SK-N-MC (cell line): ENCODE measurements at regions not wholly inside any gene's neighbourhood (a gene's known extent, or its start where the extent isn't known, plus 50 kb on each side); places are given as distances from the start of the nearest gene placed in this dataset.

ENCODE experiments used
- DNase-seq: peaks from one replicate; pipeline ENCODE4 v3.0.0-alpha.2; 2011; ENCODE audit warnings: low read depth, low spot score
- H3K27ac ChIP-seq: fragments of 200-600 bp; sonication (generic); 2 replicates; pipeline ENCODE4 v1.5.1; 2016; ENCODE audit warnings: mixed run types
- H3K36me3 ChIP-seq: fragments of 200-600 bp; sonication (generic); 2 replicates; pipeline ENCODE4 v1.6.1; 2017; ENCODE audit warnings: antibody characterized with exemption, low read length, mixed read lengths; ENCODE audit not compliant: insufficient read depth
- H3K4me3 ChIP-seq: fragments of 200-600 bp; sonication (generic); 2 replicates; pipeline ENCODE4 v1.5.1; 2016
- H3K9ac ChIP-seq: fragments of 200-600 bp; sonication (generic); 2 replicates; pipeline ENCODE4 v1.8.0; 2017; ENCODE audit warnings: mixed run types, mixed read lengths; ENCODE audit not compliant: insufficient read length
- H3K9me3 ChIP-seq: fragments of 200-600 bp; sonication (generic); 2 replicates; pipeline ENCODE4 v1.6.1; 2017; ENCODE audit warnings: low read depth, mild to moderate bottlenecking, antibody characterized with exemption, low read length, moderate library complexity, mixed read lengths
- EZH2 ChIP-seq: fragments of 200-600 bp; sonication (generic); IDR thresholded peaks from one replicate; pipeline ENCODE4 v1.6.1; 2017; ENCODE audit warnings: antibody characterized with exemption
- FOXP2 ChIP-seq: optimal IDR thresholded peaks from 2 replicates; pipeline ENCODE3; 2011; ENCODE audit warnings: mild to moderate bottlenecking, moderate library complexity; ENCODE audit not compliant: insufficient read depth; ENCODE audit errors: extremely low read length, control extremely low read depth
- POLR2AphosphoS5 ChIP-seq: IDR thresholded peaks from 2 replicates; pipeline ENCODE4 v1.6.1; 2012; ENCODE audit warnings: mild to moderate bottlenecking, low read depth, low read length, borderline replicate concordance

DNA sequence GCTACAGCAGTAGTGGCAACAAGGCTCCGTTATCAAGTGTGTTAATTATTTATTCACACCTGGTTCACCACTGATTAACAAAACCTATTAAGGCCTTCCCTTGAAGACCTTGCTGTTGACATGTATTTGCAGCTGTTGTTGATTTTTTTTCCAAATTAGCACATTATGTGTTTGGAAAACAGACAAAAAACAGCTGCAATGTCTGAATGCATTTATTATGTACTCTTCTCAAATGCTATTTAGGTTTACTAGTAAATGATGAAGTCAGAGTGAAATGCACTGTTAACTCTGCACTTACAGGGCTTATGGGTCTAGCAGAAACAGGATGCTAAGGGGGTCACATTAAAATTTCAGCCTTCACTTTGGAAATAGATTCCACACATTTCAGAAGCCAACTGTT, 99.5 kb upstream of the PCDH7 start:
- no peak overlapping the region for H3K9ac ChIP-seq
- no peaks in the 10 kb centered on the region for H3K9me3 ChIP-seq
- no peak for TF ChIP-seq POLR2AphosphoS5
- no peak for TF ChIP-seq FOXP2
- no peak for TF ChIP-seq EZH2
- no peak overlapping the region for H3K4me3 ChIP-seq
- H3K27ac ChIP-seq = no peak overlapping the region
- DNase-seq = no peak
- no peaks in the 10 kb centered on the region for H3K36me3 ChIP-seq

DNA sequence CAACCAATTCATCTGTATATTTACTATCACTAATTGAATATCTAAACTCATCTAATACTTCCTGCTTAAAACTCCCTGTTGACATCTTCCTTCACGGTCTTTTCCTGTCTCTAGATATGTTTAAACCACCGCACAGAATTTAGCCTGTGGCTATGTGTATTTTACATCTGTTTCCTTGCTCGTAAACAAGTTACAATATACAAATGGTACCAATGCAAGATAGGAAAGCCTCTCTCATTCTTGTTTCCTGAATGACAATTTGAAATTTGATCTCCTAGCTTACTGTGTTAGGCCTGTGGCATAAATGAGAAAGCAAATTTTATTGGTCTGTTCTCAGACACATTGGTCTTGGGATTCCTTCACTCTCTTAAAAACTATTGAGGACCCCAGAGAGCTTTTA, 89.7 kb upstream of the PCDH7 start:
- peak; percentile 70 for DNase-seq
- no peak for TF ChIP-seq FOXP2
- no peak for TF ChIP-seq EZH2
- no peak; the same call in 1 of the 2 replicates for TF ChIP-seq POLR2AphosphoS5
- no peak overlapping the region for H3K27ac ChIP-seq
- no peaks in the 10 kb centered on the region for H3K9me3 ChIP-seq
- no peaks in the 10 kb centered on the region for H3K36me3 ChIP-seq
- no peak overlapping the region for H3K9ac ChIP-seq
- H3K4me3 ChIP-seq = no peak overlapping the region

DNA sequence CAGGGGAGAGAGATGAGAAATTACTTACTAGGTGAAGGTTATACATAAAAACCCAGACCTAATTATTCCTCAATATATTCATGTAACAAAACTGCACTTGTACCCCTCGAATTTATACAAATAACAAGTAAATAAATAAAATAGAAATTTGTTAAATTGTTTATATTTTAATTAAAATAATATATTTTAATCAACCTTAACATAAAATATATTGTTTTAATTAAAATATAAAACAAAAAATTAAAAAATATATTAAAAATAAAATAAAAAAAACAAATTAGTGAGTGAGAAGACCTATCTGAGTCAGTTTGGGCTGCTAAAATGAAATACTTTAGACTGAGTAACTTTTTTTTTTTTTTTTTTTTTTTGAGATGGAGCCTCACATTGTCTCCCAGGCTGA, 87.4 kb upstream of the PCDH7 start:
- Histone ChIP-seq H3K4me3 (no peak overlapping the region), H3K27ac (no peak overlapping the region), H3K9me3 (no peaks in the 10 kb centered on the region), H3K36me3 (no peaks in the 10 kb centered on the region), H3K9ac (no peak overlapping the region)
- DNase-seq = no peak
- TF ChIP-seq FOXP2 (no peak), EZH2 (no peak), POLR2AphosphoS5 (no peak)

DNA sequence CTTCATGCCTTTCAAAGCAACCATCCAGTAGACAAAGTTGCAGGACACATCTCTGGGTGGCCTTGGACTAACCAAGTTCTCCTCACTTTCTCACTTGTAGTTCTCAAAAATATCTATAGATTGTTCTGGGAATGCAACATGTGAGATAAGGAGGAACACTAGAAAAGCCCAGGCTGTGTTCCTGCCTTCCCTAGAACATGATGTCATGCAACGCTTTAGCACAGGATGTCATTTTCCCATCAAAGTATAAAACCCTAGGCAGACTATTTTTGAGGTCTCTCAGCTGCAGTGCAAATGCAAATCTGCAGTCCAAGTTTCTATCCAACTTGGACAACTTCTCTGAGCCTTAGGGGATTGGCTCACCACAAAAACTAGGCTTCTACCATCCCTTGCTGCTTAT, 78.8 kb upstream of the PCDH7 start:
- H3K4me3 ChIP-seq = no peak overlapping the region
- H3K9me3 ChIP-seq = no peaks in the 10 kb centered on the region
- no peaks in the 10 kb centered on the region for H3K36me3 ChIP-seq
- TF ChIP-seq FOXP2 (no peak), EZH2 (no peak), POLR2AphosphoS5 (no peak)
- H3K27ac ChIP-seq = no peak overlapping the region
- DNase-seq = no peak
- H3K9ac ChIP-seq = no peak overlapping the region

DNA sequence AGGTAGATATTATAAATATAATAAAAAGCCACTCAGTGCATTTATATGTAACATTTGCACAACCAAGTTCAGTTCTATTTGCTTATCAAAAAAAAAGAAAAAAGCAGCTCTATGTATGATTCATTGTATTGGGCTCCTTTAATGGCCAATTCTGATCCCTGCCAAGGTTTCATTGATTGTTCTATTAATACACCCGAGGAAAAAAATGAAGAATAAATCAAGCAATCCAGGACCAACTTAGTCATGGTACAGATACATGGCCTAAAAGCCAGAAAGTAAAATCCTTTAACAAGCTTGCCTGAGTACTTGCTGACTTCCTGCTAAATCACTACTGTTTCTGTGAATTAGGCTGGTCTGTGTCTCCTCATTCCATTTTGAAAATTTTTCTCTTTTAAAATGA, 77.6 kb upstream of the PCDH7 start:
- no peak for TF ChIP-seq FOXP2
- TF ChIP-seq POLR2AphosphoS5 = no peak
- TF ChIP-seq EZH2 = no peak
- H3K9me3 ChIP-seq = no peaks in the 10 kb centered on the region
- no peak overlapping the region for H3K27ac ChIP-seq
- DNase-seq = no peak
- no peaks in the 10 kb centered on the region for H3K36me3 ChIP-seq
- H3K4me3 ChIP-seq = no peak overlapping the region
- no peak overlapping the region for H3K9ac ChIP-seq

DNA sequence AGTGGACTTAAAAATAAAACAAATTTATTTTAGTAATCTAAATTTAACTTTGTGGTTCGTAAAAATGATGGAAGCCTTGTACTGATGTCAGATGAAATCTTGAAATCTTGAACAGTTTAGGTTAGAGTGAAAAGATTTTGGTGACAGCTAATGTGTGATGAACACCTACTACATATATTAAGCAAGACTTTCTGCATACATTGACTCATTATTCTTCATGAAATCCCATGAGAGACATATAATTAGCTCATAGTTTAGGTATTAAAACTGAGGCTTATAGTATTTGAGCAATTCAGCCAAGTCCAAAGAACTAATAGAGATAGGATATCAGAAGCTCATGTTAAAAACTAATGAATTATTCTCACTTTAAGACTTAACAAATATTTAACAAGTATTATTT, 66.9 kb upstream of the PCDH7 start:
- Histone ChIP-seq H3K9ac (no peak overlapping the region), H3K4me3 (no peak overlapping the region), H3K27ac (no peak overlapping the region), H3K36me3 (no peaks in the 10 kb centered on the region), H3K9me3 (no peaks in the 10 kb centered on the region)
- TF ChIP-seq FOXP2 (no peak), EZH2 (no peak), POLR2AphosphoS5 (no peak)
- DNase-seq = no peak

DNA sequence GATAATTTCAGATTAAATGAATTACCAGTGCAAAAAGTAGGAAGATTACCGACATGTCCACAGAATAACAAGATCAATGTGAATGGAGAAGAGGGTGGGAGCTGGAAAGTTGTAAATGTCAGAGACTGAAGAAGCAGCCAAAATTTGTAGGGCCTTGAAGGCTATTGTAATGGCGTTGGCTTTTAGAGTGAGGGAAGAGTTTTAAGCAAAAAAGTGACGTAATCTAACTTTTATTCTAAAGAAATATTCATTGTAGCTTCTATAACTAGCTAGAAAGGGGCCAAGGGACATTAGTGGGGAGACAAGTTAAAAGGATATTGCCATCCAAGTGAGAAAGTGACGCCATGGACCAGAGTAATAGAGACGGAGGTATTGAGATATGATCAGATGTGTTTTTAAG, 63.3 kb upstream of the PCDH7 start:
- TF ChIP-seq FOXP2 (no peak), POLR2AphosphoS5 (no peak), EZH2 (no peak)
- H3K9ac ChIP-seq = no peak overlapping the region
- no peaks in the 10 kb centered on the region for H3K9me3 ChIP-seq
- no peak overlapping the region for H3K27ac ChIP-seq
- no peak overlapping the region for H3K4me3 ChIP-seq
- no peaks in the 10 kb centered on the region for H3K36me3 ChIP-seq
- DNase-seq = no peak

DNA sequence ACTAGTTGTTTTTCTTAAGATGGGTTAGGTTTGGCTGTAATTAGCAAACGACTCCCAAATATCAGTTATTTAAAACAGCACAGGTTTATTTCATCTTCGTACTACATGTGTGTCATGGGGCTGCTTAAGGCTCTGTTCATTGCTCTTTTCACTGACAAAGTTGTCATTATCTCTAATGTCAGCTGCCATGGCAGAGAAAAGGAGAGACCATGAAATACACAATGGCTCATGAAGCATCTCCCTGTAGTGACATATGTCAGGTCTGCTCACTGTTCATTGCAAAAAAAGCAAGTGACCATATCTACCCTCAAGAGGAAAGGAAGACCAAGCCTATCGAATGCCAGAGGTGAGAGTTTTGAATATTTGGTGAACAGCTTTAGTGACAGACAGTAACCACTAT, 52.2 kb upstream of the PCDH7 start:
- Histone ChIP-seq H3K4me3 (no peak overlapping the region), H3K27ac (no peak overlapping the region), H3K9ac (no peak overlapping the region), H3K9me3 (no peaks in the 10 kb centered on the region), H3K36me3 (no peaks in the 10 kb centered on the region)
- TF ChIP-seq EZH2 (no peak), FOXP2 (no peak), POLR2AphosphoS5 (no peak)
- no peak for DNase-seq

DNA sequence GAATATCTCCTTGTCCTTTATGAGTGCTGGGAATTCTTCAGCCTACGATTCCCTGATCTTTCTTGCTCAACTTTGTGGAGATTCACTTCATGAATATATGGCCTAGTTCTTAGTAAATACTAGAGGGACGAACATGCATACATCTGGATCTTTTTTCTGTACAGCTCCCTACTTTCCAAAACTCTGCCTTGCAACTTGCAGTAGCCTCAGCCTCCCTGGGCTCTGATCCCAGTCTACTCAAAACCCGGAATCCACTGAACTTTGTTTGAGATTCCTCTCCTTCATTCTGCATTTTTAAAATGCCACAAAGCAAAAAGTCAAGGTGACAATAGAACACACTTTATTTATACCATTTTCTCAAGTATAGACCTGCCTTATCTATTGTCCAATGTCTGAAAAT, 50.0 kb upstream of the PCDH7 start:
- no peaks in the 10 kb centered on the region for H3K9me3 ChIP-seq
- no peak overlapping the region for H3K9ac ChIP-seq
- H3K4me3 ChIP-seq = no peak overlapping the region
- no peak for DNase-seq
- no peak for TF ChIP-seq POLR2AphosphoS5
- TF ChIP-seq EZH2 = no peak
- TF ChIP-seq FOXP2 = no peak
- H3K27ac ChIP-seq = no peak overlapping the region
- no peaks in the 10 kb centered on the region for H3K36me3 ChIP-seq
